ENCODE measurements at regions not wholly inside any gene's neighbourhood (a gene's known extent, or its start where the extent isn't known, plus 50 kb on each side); places are given as distances from the start of the nearest gene placed in this dataset.
A peak's percentile ranks its signal among the peaks of the same experiment; 100 is the strongest.

- Histone ChIP-seq H3K9me2 (no peaks in the 10 kb centered on the region), H3F3A (replicated peaks; ENCODE audit: insufficient read depth) (peaks cover 3% of the 10 kb centered on the region), H3K79me2 (ENCODE audit: insufficient read depth) (no peaks in the 10 kb centered on the region), H3K9me3 (no peaks in the 10 kb centered on the region), H3K27me3 (ENCODE audit: insufficient read depth) (no peaks in the 10 kb centered on the region), H3K27ac (ENCODE audit: low read depth in 2 of 2, low read length in 1 of 2) (peak overlapping the region in 1 of 2 experiments; percentile 43; a peak in 2 of 4 replicates), H2AFZ (ENCODE audit: low read depth) (no peak overlapping the region), H4K20me1 (ENCODE audit: insufficient read depth) (no peaks in the 10 kb centered on the region), H3K4me1 (ENCODE audit: control insufficient read depth in 1 of 2, insufficient read depth in 2 of 2, low read depth in 1 of 2, low read length in 1 of 2) (peaks cover 0 to 9% of the 10 kb centered on the region in 2 experiments; a peak in 2 of 4 replicates), H3K36me3 (replicated peaks in 1 of 2; ENCODE audit: control insufficient read depth in 1 of 2, insufficient read depth in 2 of 2, low read length in 1 of 2) (no peaks in the 10 kb centered on the region), H3K4me2 (peak overlapping the region; percentile 40; the same call in 1 of the 2 replicates), H3K9ac (no peak overlapping the region), H3K4me3 (ENCODE audit: low read depth in 2 of 2, low read length in 1 of 2) (no peak overlapping the region)
- 29% methylated on average over 2 of the region's 2 CpGs for WGBS (ENCODE audit: low lambda C conversion rate)
- ChIA-PET CTCF (interaction anchor here (0.7 to 1.6 kb wide), 4 partner anchors 21 to 250 kb away, joined by 3 to 7 read pairs (median 4); no protein-coding TSS in a partner anchor), POLR2A (no interaction called here)
- TF ChIP-seq GATA2 (CRISPR knock-in tag; IDR thresholded peaks at IDR 0.05) (no peak), RCOR1 (IDR thresholded peaks at IDR 0.05; ENCODE audit: low read length) (no peak), GABPA (IDR thresholded peaks at IDR 0.05; ENCODE audit: low read depth) (no peak), EZH2phosphoT487 (IDR thresholded peaks at IDR 0.05; ENCODE audit: borderline replicate concordance, low read depth) (no peak), MEF2A (IDR thresholded peaks at IDR 0.05; ENCODE audit: borderline replicate concordance, low read depth) (no peak), CHD2 (IDR thresholded peaks at IDR 0.05; ENCODE audit: low read length, partially characterized antibody) (no peak), TCF12 (IDR thresholded peaks at IDR 0.05) (no peak), TAF1 (IDR thresholded peaks at IDR 0.05; ENCODE audit: borderline replicate concordance, low read depth, low read length) (no peak), JUND (IDR thresholded peaks at IDR 0.05) (no peak), RXRA (IDR thresholded peaks at IDR 0.05; ENCODE audit: borderline replicate concordance, low read depth) (no peak), NFIC (IDR thresholded peaks at IDR 0.05; ENCODE audit: borderline replicate concordance) (no peak), TEAD4 (IDR thresholded peaks at IDR 0.05; ENCODE audit: borderline replicate concordance, insufficient read depth) (no peak), SIN3A (IDR thresholded peaks at IDR 0.05; ENCODE audit: borderline replicate concordance, low read depth, low read length) (no peak), FOXM1 (IDR thresholded peaks at IDR 0.05; ENCODE audit: low read depth) (no peak)
- TF ChIP-seq, protein P1, sequence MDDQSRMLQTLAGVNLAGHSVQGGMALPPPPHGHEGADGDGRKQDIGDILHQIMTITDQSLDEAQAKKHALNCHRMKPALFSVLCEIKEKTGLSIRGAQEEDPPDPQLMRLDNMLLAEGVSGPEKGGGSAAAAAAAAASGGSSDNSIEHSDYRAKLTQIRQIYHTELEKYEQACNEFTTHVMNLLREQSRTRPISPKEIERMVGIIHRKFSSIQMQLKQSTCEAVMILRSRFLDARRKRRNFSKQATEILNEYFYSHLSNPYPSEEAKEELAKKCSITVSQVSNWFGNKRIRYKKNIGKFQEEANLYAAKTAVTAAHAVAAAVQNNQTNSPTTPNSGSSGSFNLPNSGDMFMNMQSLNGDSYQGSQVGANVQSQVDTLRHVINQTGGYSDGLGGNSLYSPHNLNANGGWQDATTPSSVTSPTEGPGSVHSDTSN (IDR thresholded peaks at IDR 0.05): no peak
- TF ChIP-seq, protein P2, sequence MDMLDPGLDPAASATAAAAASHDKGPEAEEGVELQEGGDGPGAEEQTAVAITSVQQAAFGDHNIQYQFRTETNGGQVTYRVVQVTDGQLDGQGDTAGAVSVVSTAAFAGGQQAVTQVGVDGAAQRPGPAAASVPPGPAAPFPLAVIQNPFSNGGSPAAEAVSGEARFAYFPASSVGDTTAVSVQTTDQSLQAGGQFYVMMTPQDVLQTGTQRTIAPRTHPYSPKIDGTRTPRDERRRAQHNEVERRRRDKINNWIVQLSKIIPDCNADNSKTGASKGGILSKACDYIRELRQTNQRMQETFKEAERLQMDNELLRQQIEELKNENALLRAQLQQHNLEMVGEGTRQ (IDR thresholded peaks at IDR 0.05; ENCODE audit: borderline replicate concordance, low read depth, low read length): no peak
- TF ChIP-seq, protein P3, sequence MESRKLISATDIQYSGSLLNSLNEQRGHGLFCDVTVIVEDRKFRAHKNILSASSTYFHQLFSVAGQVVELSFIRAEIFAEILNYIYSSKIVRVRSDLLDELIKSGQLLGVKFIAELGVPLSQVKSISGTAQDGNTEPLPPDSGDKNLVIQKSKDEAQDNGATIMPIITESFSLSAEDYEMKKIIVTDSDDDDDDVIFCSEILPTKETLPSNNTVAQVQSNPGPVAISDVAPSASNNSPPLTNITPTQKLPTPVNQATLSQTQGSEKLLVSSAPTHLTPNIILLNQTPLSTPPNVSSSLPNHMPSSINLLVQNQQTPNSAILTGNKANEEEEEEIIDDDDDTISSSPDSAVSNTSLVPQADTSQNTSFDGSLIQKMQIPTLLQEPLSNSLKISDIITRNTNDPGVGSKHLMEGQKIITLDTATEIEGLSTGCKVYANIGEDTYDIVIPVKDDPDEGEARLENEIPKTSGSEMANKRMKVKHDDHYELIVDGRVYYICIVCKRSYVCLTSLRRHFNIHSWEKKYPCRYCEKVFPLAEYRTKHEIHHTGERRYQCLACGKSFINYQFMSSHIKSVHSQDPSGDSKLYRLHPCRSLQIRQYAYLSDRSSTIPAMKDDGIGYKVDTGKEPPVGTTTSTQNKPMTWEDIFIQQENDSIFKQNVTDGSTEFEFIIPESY (IDR thresholded peaks at IDR 0.05; ENCODE audit: borderline replicate concordance, low read depth): no peak
- TF ChIP-seq, protein P4, sequence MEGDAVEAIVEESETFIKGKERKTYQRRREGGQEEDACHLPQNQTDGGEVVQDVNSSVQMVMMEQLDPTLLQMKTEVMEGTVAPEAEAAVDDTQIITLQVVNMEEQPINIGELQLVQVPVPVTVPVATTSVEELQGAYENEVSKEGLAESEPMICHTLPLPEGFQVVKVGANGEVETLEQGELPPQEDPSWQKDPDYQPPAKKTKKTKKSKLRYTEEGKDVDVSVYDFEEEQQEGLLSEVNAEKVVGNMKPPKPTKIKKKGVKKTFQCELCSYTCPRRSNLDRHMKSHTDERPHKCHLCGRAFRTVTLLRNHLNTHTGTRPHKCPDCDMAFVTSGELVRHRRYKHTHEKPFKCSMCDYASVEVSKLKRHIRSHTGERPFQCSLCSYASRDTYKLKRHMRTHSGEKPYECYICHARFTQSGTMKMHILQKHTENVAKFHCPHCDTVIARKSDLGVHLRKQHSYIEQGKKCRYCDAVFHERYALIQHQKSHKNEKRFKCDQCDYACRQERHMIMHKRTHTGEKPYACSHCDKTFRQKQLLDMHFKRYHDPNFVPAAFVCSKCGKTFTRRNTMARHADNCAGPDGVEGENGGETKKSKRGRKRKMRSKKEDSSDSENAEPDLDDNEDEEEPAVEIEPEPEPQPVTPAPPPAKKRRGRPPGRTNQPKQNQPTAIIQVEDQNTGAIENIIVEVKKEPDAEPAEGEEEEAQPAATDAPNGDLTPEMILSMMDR (IDR thresholded peaks at IDR 0.05): no peak
- TF ChIP-seq, protein P5, sequence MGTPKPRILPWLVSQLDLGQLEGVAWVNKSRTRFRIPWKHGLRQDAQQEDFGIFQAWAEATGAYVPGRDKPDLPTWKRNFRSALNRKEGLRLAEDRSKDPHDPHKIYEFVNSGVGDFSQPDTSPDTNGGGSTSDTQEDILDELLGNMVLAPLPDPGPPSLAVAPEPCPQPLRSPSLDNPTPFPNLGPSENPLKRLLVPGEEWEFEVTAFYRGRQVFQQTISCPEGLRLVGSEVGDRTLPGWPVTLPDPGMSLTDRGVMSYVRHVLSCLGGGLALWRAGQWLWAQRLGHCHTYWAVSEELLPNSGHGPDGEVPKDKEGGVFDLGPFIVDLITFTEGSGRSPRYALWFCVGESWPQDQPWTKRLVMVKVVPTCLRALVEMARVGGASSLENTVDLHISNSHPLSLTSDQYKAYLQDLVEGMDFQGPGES (IDR thresholded peaks at IDR 0.05; ENCODE audit: low read depth, low read length): no peak
- DNase-seq: no peak
Measured at GRCh38 chr5:52665559-52665958, 122.2 kb upstream of the ITGA1 start.
